GM12878 (cell line): ENCODE measurements at regions not wholly inside any gene's neighbourhood (a gene's known extent, or its start where the extent isn't known, plus 50 kb on each side); places are given as distances from the start of the nearest gene placed in this dataset.

Experiments
- ATAC-seq: fragments of 200-7000 bp; cut with Tn5 transposase; 3 replicates; pipeline ENCODE4 v1.9.1; 2020; ENCODE audit warnings: mild to moderate bottlenecking, moderate library complexity
- BruUV-seq: library from RNA; stranded (reverse); fragments of 400-500 nt; replicated peaks from 2 replicates; lab custom pipeline; 2021; lab: Mats Ljungman, UMichigan
- CTCF ChIA-PET: fragments of 300-600 bp; sonication (Branson Sonifier 250); formaldehyde crosslinking; extraction: SDS; loops from one replicate; lab custom pipeline; 2021; ENCODE audit warnings: inconsistent platforms; lab: Yijun Ruan, JAX
- POLR2A ChIA-PET: fragments of 350-600 bp; formaldehyde crosslinking; extraction: SDS; loops from one replicate; lab custom pipeline; 2021; ENCODE audit warnings: inconsistent platforms; lab: Charles Lee
- RAD21 ChIA-PET: fragments of 300-600 bp; sonication (Branson Sonifier 250); formaldehyde crosslinking; loops from one replicate; lab custom pipeline; 2023; ENCODE audit warnings: antibody characterized with exemption; ENCODE audit not compliant: unreplicated experiment; lab: Charles Lee
- SMC1A ChIA-PET: fragments of 300-600 bp; sonication (Branson Sonifier 250); formaldehyde crosslinking; loops from one replicate; lab custom pipeline; 2023; ENCODE audit not compliant: unreplicated experiment, uncharacterized antibody; lab: Charles Lee
- DNase-seq: peaks from one replicate; pipeline ENCODE4 v3.0.0-alpha.2; 2011; ENCODE audit warnings: low read depth, low spot score
- FAIRE-seq: peaks from 3 replicates; lab custom pipeline; 2011; peaks lifted over from hg19 to GRCh38; lab: Jason Lieb, UNC
- H2AFZ ChIP-seq: 2 replicates; pipeline ENCODE4 v1.6.0; 2011; ENCODE audit warnings: low read depth, low read length, control low read depth; ENCODE audit not compliant: control insufficient read depth
- H3K27ac ChIP-seq: 2 replicates; pipeline ENCODE4 v1.5.1; 2011; ENCODE audit warnings: control low read depth; ENCODE audit not compliant: control insufficient read depth, insufficient read depth
- H3K27me3 ChIP-seq, 2 experiments: replicated peaks in 1 of 2; 2 replicates each; pipeline versions ENCODE4 v1.6.0 to v1.6.1; 2011; ENCODE audit warnings: low read length in 1 of 2; ENCODE audit not compliant: control insufficient read depth in 2 of 2, insufficient read depth in 2 of 2
- H3K36me3 ChIP-seq, 2 experiments: 2 replicates each; pipeline ENCODE4 v1.5.1; 2011; ENCODE audit warnings: low read length in 1 of 2; ENCODE audit not compliant: control insufficient read depth in 2 of 2, insufficient read depth in 2 of 2
- H3K4me1 ChIP-seq: 2 replicates; pipeline ENCODE4 v1.6.1; 2011; ENCODE audit warnings: mild to moderate bottlenecking, low read length, moderate library complexity, mixed read lengths; ENCODE audit not compliant: control insufficient read depth, insufficient read depth
- H3K4me2 ChIP-seq: 2 replicates; pipeline ENCODE4 v1.6.0; 2011; ENCODE audit warnings: control low read depth; ENCODE audit not compliant: control insufficient read depth, insufficient read depth
- H3K4me3 ChIP-seq: fragments of 200-600 bp; sonication (generic); 2 replicates; pipeline ENCODE4 v1.5.1; 2016
- H3K79me2 ChIP-seq: 2 replicates; pipeline ENCODE4 v1.6.0; 2011; ENCODE audit warnings: low read length; ENCODE audit not compliant: control insufficient read depth, insufficient read depth
- H3K9ac ChIP-seq: 2 replicates; pipeline ENCODE4 v1.8.0; 2011; ENCODE audit warnings: low read length, control low read depth, mixed read lengths; ENCODE audit not compliant: control insufficient read depth, insufficient read depth
- H3K9me3 ChIP-seq: replicated peaks from 3 replicates; pipeline ENCODE4 v1.5.1; 2011; ENCODE audit warnings: mild to moderate bottlenecking, low read length; ENCODE audit not compliant: control insufficient read depth, insufficient read depth
- H4K20me1 ChIP-seq: 2 replicates; pipeline ENCODE4 v1.6.0; 2011; ENCODE audit not compliant: control insufficient read depth, insufficient read depth
- FOS ChIP-seq: IDR thresholded peaks from 3 replicates; pipeline ENCODE4 v1.6.1; 2011; ENCODE audit warnings: borderline replicate concordance; ENCODE audit not compliant: insufficient read length; ENCODE audit errors: extremely low read depth
- KLF5 ChIP-seq: fragments of 450-650 bp; IDR thresholded peaks from 2 replicates; pipeline ENCODE4 v1.6.1; 2014; ENCODE audit warnings: mild to moderate bottlenecking; ENCODE audit not compliant: partially characterized antibody
- MTA2 ChIP-seq: fragments of 450-650 bp; IDR thresholded peaks from 2 replicates; pipeline ENCODE4 v1.6.1; 2016; ENCODE audit warnings: low read depth, mild to moderate bottlenecking, moderate library complexity
- RB1 ChIP-seq: fragments of 450-650 bp; formaldehyde crosslinking; IDR thresholded peaks from 2 replicates; pipeline ENCODE4 v1.6.1; 2017; ENCODE audit warnings: mild to moderate bottlenecking, borderline replicate concordance
- SUPT20H ChIP-seq: IDR thresholded peaks from 2 replicates; pipeline ENCODE4 v1.6.1; 2011; ENCODE audit warnings: low read depth, mild to moderate bottlenecking, low read length, moderate library complexity, borderline replicate concordance; ENCODE audit not compliant: control insufficient read depth
- WGBS: methylation state at CpG from one replicate; pipeline ENCODE4 v1.1.6; 2016; ENCODE audit warnings: low lambda C conversion rate; ENCODE audit not compliant: insufficient replicate concordance, insufficient coverage; ENCODE audit errors: missing lambda C conversion rate; 5-methylcytosine and 5-hydroxymethylcytosine counted together
- in situ Hi-C: fragments of 300-500 bp; cut with MboI; formaldehyde crosslinking; loops from 9 replicates; pipeline ENCODE4 v1.14.3; 2018; ENCODE audit warnings: mixed read lengths
- intact Hi-C: fragments of 100-400 bp; cut with micrococcal nuclease; formaldehyde crosslinking; loops from one replicate; pipeline ENCODE4 v1.14.2; 2022; ENCODE audit not compliant: unreplicated experiment
- TF ChIP-seq, protein P1 (sequence below): fragments of 450-650 bp; IDR thresholded peaks from 2 replicates; pipeline ENCODE4 v1.6.1; 2017; ENCODE audit warnings: antibody characterized with exemption, mild to moderate bottlenecking, moderate library complexity

- TF ChIP-seq SUPT20H: no peak
- no peak for TF ChIP-seq RB1
Measured at GRCh38 chrY:7728935-7729317, 817.4 kb upstream of the AMELY start (continued).

- no TSS peak for BruUV-seq
- no CpG with 5 or more reads among the region's 4 CpGs for WGBS
- TF ChIP-seq MTA2 (no peak), KLF5 (no peak), FOS (no peak)
- TF ChIP-seq, protein P1, sequence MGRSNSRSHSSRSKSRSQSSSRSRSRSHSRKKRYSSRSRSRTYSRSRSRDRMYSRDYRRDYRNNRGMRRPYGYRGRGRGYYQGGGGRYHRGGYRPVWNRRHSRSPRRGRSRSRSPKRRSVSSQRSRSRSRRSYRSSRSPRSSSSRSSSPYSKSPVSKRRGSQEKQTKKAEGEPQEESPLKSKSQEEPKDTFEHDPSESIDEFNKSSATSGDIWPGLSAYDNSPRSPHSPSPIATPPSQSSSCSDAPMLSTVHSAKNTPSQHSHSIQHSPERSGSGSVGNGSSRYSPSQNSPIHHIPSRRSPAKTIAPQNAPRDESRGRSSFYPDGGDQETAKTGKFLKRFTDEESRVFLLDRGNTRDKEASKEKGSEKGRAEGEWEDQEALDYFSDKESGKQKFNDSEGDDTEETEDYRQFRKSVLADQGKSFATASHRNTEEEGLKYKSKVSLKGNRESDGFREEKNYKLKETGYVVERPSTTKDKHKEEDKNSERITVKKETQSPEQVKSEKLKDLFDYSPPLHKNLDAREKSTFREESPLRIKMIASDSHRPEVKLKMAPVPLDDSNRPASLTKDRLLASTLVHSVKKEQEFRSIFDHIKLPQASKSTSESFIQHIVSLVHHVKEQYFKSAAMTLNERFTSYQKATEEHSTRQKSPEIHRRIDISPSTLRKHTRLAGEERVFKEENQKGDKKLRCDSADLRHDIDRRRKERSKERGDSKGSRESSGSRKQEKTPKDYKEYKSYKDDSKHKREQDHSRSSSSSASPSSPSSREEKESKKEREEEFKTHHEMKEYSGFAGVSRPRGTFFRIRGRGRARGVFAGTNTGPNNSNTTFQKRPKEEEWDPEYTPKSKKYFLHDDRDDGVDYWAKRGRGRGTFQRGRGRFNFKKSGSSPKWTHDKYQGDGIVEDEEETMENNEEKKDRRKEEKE: no peak
- POLR2A ChIA-PET: no interaction called here
- CTCF ChIA-PET: no interaction called here
- intact Hi-C loops (no loop called here), in situ Hi-C loops (no loop called here)
- SMC1A ChIA-PET: no interaction called here
- RAD21 ChIA-PET: no interaction called here
- H3K4me1 ChIP-seq: no peaks in the 10 kb centered on the region
- H3K9ac ChIP-seq: no peak overlapping the region
- ATAC-seq: no peak
- FAIRE-seq: no peak
- H3K79me2 ChIP-seq: no peaks in the 10 kb centered on the region
- H3K36me3 ChIP-seq: no peaks in the 10 kb centered on the region
- DNase-seq: no peak
- H3K9me3 ChIP-seq: no peaks in the 10 kb centered on the region
- no peaks in the 10 kb centered on the region for H3K27me3 ChIP-seq
- no peaks in the 10 kb centered on the region for H4K20me1 ChIP-seq
- no peak overlapping the region for H3K4me3 ChIP-seq
- H3K27ac ChIP-seq: no peak overlapping the region
- no peak overlapping the region for H2AFZ ChIP-seq
- H3K4me2 ChIP-seq: no peak overlapping the region
Measured at GRCh38 chrY:7725791-7726460, 814.4 kb upstream of the AMELY start.
